NCI-H2171 (cell line): ENCODE measurements at regions not wholly inside any gene's neighbourhood (a gene's known extent, or its start where the extent isn't known, plus 50 kb on each side); places are given as distances from the start of the nearest gene placed in this dataset.
"Not testable (repeated sequence)": the region's sequence is repeated elsewhere in the genome, so short reads cannot be mapped to it uniquely, and the experiment has no call there.

ENCODE experiments used
- DNase-seq: peaks from one replicate; lab custom pipeline; 2025; lab: John Stamatoyannopoulos, UW

GRCh38 chr5:104345222-104346016, 782.8 kb upstream of the NUDT12 start:
- DNase-seq, result no peak

GRCh38 chr5:104344809-104345208, 782.2 kb upstream of the NUDT12 start:
- no peak for DNase-seq

GRCh38 chr5:104327801-104328200, 765.2 kb upstream of the NUDT12 start:
- no peak for DNase-seq

- no peak for DNase-seq
Observed at GRCh38 chr5:104326966-104327365, 764.4 kb upstream of the NUDT12 start.

GRCh38 chr5:104325356-104325755, 762.8 kb upstream of the NUDT12 start:
- DNase-seq, result no peak

GRCh38 chr5:104316676-104317075, 754.1 kb upstream of the NUDT12 start:
- not testable (repeated sequence) for DNase-seq

GRCh38 chr5:104312481-104312880, 749.9 kb upstream of the NUDT12 start:
- DNase-seq, result no peak

- no peak for DNase-seq
Observed at GRCh38 chr5:104305602-104306001, 743.0 kb upstream of the NUDT12 start.

GRCh38 chr5:104299998-104300706, 737.6 kb upstream of the NUDT12 start:
- no peak for DNase-seq

GRCh38 chr5:104298518-104298917, 735.9 kb upstream of the NUDT12 start:
- no peak for DNase-seq

GRCh38 chr5:104297076-104297475, 734.5 kb upstream of the NUDT12 start:
- DNase-seq, result no peak

GRCh38 chr5:104295991-104296390, 733.4 kb upstream of the NUDT12 start:
- no peak for DNase-seq

GRCh38 chr5:104283136-104283535, 720.5 kb upstream of the NUDT12 start:
- no peak for DNase-seq

GRCh38 chr5:104273725-104274124, 711.1 kb upstream of the NUDT12 start:
- no peak for DNase-seq

- no peak for DNase-seq
Observed at GRCh38 chr5:104267320-104268015, 704.9 kb upstream of the NUDT12 start.

- no peak for DNase-seq
Observed at GRCh38 chr5:104266161-104266560, 703.6 kb upstream of the NUDT12 start.

- DNase-seq, result no peak
Observed at GRCh38 chr5:104265531-104266140, 703.0 kb upstream of the NUDT12 start.

GRCh38 chr5:104247260-104247659, 684.7 kb upstream of the NUDT12 start:
- DNase-seq, result no peak

GRCh38 chr5:104241046-104241445, 678.5 kb upstream of the NUDT12 start:
- peak; percentile 43 for DNase-seq

GRCh38 chr5:104237586-104237985, 675.0 kb upstream of the NUDT12 start:
- no peak for DNase-seq

- no peak for DNase-seq
Observed at GRCh38 chr5:104223885-104224773, 661.5 kb upstream of the NUDT12 start.
